HG03442 (cell line): ENCODE measurements at regions not wholly inside any gene's neighbourhood (a gene's known extent, or its start where the extent isn't known, plus 50 kb on each side); places are given as distances from the start of the nearest gene placed in this dataset.

Experiments used
- ATAC-seq: cut with Tn5 transposase; IDR thresholded peaks from one replicate; pipeline ENCODE4 v1.9.1; 2021; ENCODE audit warnings: mild to moderate bottlenecking, moderate library complexity; ENCODE audit not compliant: unreplicated experiment

GRCh38 chr15:100703032-100703578, 100.7 kb downstream of the ASB7 start:
- peak; percentile 99 for ATAC-seq

- no peak for ATAC-seq
Observed at GRCh38 chr15:100703671-100704070, 101.3 kb downstream of the ASB7 start.

GRCh38 chr15:100704281-100705055, 102.1 kb downstream of the ASB7 start:
- no peak for ATAC-seq

- ATAC-seq = no peak
Observed at GRCh38 chr15:100705065-100705464, 102.7 kb downstream of the ASB7 start.

GRCh38 chr15:100705841-100706240, 103.5 kb downstream of the ASB7 start:
- no peak for ATAC-seq

GRCh38 chr15:100707229-100707628, 104.8 kb downstream of the ASB7 start:
- ATAC-seq = no peak

- no peak for ATAC-seq
Observed at GRCh38 chr15:100708916-100709315, 106.5 kb downstream of the ASB7 start.

GRCh38 chr15:100710222-100710621, 107.8 kb downstream of the ASB7 start:
- ATAC-seq = no peak

GRCh38 chr15:100710744-100711515, 108.5 kb downstream of the ASB7 start:
- no peak for ATAC-seq

GRCh38 chr15:100711516-100712021, 109.2 kb downstream of the ASB7 start:
- no peak for ATAC-seq

- ATAC-seq = no peak
Observed at GRCh38 chr15:100712226-100712625, 109.8 kb downstream of the ASB7 start.

- ATAC-seq = no peak
Observed at GRCh38 chr15:100713163-100713867, 110.9 kb downstream of the ASB7 start.

GRCh38 chr15:100714034-100714748, 111.8 kb downstream of the ASB7 start:
- ATAC-seq = no peak

- no peak for ATAC-seq
Observed at GRCh38 chr15:100714749-100715342, 112.5 kb downstream of the ASB7 start.

- no peak for ATAC-seq
Observed at GRCh38 chr15:100715571-100716455, 113.4 kb downstream of the ASB7 start.

GRCh38 chr15:100716456-100717085, 114.2 kb downstream of the ASB7 start:
- no peak for ATAC-seq

GRCh38 chr15:100717596-100717995, 115.2 kb downstream of the ASB7 start:
- no peak for ATAC-seq
